ENCODE measurements at regions not wholly inside any gene's neighbourhood (a gene's known extent, or its start where the extent isn't known, plus 50 kb on each side); places are given as distances from the start of the nearest gene placed in this dataset.

GRCh38 chr4:147289181-147289580, 191.7 kb upstream of the EDNRA start:
- TF ChIP-seq, protein P1, sequence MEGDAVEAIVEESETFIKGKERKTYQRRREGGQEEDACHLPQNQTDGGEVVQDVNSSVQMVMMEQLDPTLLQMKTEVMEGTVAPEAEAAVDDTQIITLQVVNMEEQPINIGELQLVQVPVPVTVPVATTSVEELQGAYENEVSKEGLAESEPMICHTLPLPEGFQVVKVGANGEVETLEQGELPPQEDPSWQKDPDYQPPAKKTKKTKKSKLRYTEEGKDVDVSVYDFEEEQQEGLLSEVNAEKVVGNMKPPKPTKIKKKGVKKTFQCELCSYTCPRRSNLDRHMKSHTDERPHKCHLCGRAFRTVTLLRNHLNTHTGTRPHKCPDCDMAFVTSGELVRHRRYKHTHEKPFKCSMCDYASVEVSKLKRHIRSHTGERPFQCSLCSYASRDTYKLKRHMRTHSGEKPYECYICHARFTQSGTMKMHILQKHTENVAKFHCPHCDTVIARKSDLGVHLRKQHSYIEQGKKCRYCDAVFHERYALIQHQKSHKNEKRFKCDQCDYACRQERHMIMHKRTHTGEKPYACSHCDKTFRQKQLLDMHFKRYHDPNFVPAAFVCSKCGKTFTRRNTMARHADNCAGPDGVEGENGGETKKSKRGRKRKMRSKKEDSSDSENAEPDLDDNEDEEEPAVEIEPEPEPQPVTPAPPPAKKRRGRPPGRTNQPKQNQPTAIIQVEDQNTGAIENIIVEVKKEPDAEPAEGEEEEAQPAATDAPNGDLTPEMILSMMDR (IDR thresholded peaks at IDR 0.05) = no peak
- TF ChIP-seq POLR2A (IDR thresholded peaks at IDR 0.05) = no peak

Data from Peyer's patch (tissue), 4 donors.